GM12892 (cell line): ENCODE measurements at regions not wholly inside any gene's neighbourhood (a gene's known extent, or its start where the extent isn't known, plus 50 kb on each side); places are given as distances from the start of the nearest gene placed in this dataset.

Experiments
- POLR2A ChIP-seq: IDR thresholded peaks from 2 replicates; pipeline ENCODE4 v1.6.1; 2011; ENCODE audit warnings: low read depth, low read length, control low read depth
- POLR2AphosphoS5 ChIP-seq: IDR thresholded peaks from 2 replicates; pipeline ENCODE4 v1.6.1; 2011; ENCODE audit warnings: low read depth, low read length, control low read depth
- TAF1 ChIP-seq: IDR thresholded peaks from 2 replicates; pipeline ENCODE4 v1.6.1; 2011; ENCODE audit warnings: low read depth, mild to moderate bottlenecking, control low read depth, low read length, borderline replicate concordance

DNA sequence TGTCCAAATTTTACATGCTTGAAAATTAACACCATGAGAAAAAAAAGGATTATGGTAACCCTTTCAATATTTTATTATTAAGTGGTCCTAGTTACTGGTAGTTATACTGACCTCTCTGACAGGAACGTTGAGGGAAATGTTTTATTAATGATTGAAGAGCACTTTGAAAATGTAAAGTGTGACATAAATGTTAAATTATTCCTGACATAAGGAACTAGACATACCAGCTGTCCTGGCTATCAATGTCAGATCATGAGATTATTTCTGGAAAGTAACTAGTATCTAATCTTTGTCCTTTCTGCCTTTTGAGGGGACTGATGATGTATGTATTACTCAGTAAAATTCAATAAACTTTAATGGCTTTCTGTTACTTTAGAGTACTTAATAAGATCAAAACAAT is 1538.5 kb upstream of the CDH6 start:
- TF ChIP-seq POLR2A = no peak
- TF ChIP-seq POLR2AphosphoS5 = no peak
- no peak for TF ChIP-seq TAF1
